RWPE1 (cell line): ENCODE measurements at regions not wholly inside any gene's neighbourhood (a gene's known extent, or its start where the extent isn't known, plus 50 kb on each side); places are given as distances from the start of the nearest gene placed in this dataset.

Experiments used
- CTCF ChIA-PET: fragments of 350-600 bp; sonication (Branson Sonifier 250); formaldehyde crosslinking; extraction: SDS; loops from one replicate; lab custom pipeline; 2021; lab: Yijun Ruan, JAX
- POLR2A ChIA-PET: fragments of 400-600 bp; formaldehyde crosslinking; extraction: SDS; loops from one replicate; lab custom pipeline; 2020; ENCODE audit warnings: antibody characterized with exemption; ENCODE audit not compliant: low non-redundant PET; lab: Yijun Ruan, JAX
- DNase-seq: peaks from one replicate; pipeline ENCODE4 v3.0.0; 2012; ENCODE audit warnings: low spot score
- H3K27ac ChIP-seq: fragments of 450-650 bp; 2 replicates; pipeline ENCODE4 v1.5.1; 2017
- CTCF ChIP-seq: fragments of 450-650 bp; conservative IDR thresholded peaks from 2 replicates; pipeline ENCODE4 v1.5.1; 2017; ENCODE audit warnings: low read depth, mild to moderate bottlenecking

GRCh38 chr2:239807568-239807967 is 217.6 kb downstream of the NDUFA10 start:
- ChIA-PET POLR2A (no interaction called here), CTCF (no interaction called here)
- no peak for DNase-seq
- TF ChIP-seq CTCF = no peak
- H3K27ac ChIP-seq = no peak overlapping the region

- ChIA-PET POLR2A (no interaction called here), CTCF (no interaction called here)
- no peak for TF ChIP-seq CTCF
- no peak for DNase-seq
- H3K27ac ChIP-seq = no peak overlapping the region
Observed at GRCh38 chr2:239806758-239807434, 218.2 kb downstream of the NDUFA10 start.

GRCh38 chr2:239806276-239806675 is 218.9 kb downstream of the NDUFA10 start:
- DNase-seq = no peak
- no peak for TF ChIP-seq CTCF
- POLR2A ChIA-PET = no interaction called here
- no peak overlapping the region for H3K27ac ChIP-seq
- CTCF ChIA-PET = no interaction called here

GRCh38 chr2:239805414-239805813 is 219.7 kb downstream of the NDUFA10 start:
- DNase-seq = no peak
- no peak for TF ChIP-seq CTCF
- CTCF ChIA-PET = interaction anchor here (0.6 kb wide), 1 partner anchor 148 kb away, joined by 3 read pairs; no protein-coding TSS in a partner anchor
- POLR2A ChIA-PET = no interaction called here
- no peak overlapping the region for H3K27ac ChIP-seq

GRCh38 chr2:239805043-239805329 is 220.2 kb downstream of the NDUFA10 start:
- ChIA-PET POLR2A (no interaction called here), CTCF (interaction anchor here (0.6 to 0.7 kb wide), 2 partner anchors 148 to 165 kb away, joined by 3 read pairs; no protein-coding TSS in a partner anchor)
- DNase-seq = no peak
- TF ChIP-seq CTCF = no peak
- H3K27ac ChIP-seq = no peak overlapping the region

GRCh38 chr2:239804161-239805042 is 220.7 kb downstream of the NDUFA10 start:
- no peak for TF ChIP-seq CTCF
- no peak overlapping the region for H3K27ac ChIP-seq
- CTCF ChIA-PET = interaction anchor here (0.6 to 0.7 kb wide), 2 partner anchors 149 to 165 kb away, joined by 3 read pairs; no protein-coding TSS in a partner anchor
- DNase-seq = no peak
- POLR2A ChIA-PET = no interaction called here
